ENCODE measurements at regions not wholly inside any gene's neighbourhood (a gene's known extent, or its start where the extent isn't known, plus 50 kb on each side); places are given as distances from the start of the nearest gene placed in this dataset.

- TF ChIP-seq POLR2A (IDR thresholded peaks at IDR 0.05): no peak
- TF ChIP-seq CTCF (IDR thresholded peaks at IDR 0.05): no peak
Measured at GRCh38 chr5:60415443-60415842, 284.5 kb downstream of the DEPDC1B start.
